ENCODE measurements at regions not wholly inside any gene's neighbourhood (a gene's known extent, or its start where the extent isn't known, plus 50 kb on each side); places are given as distances from the start of the nearest gene placed in this dataset.

DNA sequence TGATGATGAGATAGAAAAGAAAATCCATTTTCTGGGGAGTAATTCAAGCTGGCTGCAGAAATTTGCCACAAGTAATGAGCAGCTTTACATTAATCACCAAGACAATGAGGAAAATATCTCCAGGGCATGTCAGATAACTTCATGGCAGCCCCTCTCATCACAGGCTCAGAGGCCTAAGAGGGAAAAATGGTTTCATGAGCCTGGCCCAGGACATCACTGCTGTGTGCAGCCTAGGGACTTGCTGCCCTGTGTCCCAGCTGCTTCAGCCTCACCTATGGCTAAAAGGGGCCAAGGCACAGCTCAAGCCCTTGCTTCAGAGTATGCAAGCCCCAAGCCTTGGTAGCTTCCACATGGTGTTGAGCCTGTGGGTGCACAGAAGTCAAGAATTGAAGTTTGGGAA is 161.7 kb downstream of the OPA1 start:
- Histone ChIP-seq H3K4me3 (ENCODE audit: low read depth, low read length) (no peak overlapping the region), H3K9me3 (ENCODE audit: control insufficient read depth, insufficient read depth, low read depth, low read length) (no peaks in the 10 kb centered on the region), H3K4me1 (ENCODE audit: control insufficient read depth, insufficient read depth, low read length) (no peaks in the 10 kb centered on the region), H3K36me3 (ENCODE audit: control insufficient read depth in 2 of 2, insufficient read depth in 1 of 2, low read length in 2 of 2) (no peaks in the 10 kb centered on the region), H3K27ac (ENCODE audit: extremely low read depth, low read depth, low read length) (no peak overlapping the region)
- TF ChIP-seq HOXA7 (CRISPR knock-in tag; IDR thresholded peaks at IDR 0.05; ENCODE audit: borderline replicate concordance) (no peak), ZNF585B (tag by site-specific recombination; IDR thresholded peaks at IDR 0.05) (peak; percentile 71)
- CTCF ChIA-PET, result interaction anchor here (0.7 to 1.0 kb wide), 2 partner anchors 25 to 617 kb away, joined by 4 read pairs; no protein-coding TSS in a partner anchor
- POLR2A ChIA-PET, result no interaction called here

DNA sequence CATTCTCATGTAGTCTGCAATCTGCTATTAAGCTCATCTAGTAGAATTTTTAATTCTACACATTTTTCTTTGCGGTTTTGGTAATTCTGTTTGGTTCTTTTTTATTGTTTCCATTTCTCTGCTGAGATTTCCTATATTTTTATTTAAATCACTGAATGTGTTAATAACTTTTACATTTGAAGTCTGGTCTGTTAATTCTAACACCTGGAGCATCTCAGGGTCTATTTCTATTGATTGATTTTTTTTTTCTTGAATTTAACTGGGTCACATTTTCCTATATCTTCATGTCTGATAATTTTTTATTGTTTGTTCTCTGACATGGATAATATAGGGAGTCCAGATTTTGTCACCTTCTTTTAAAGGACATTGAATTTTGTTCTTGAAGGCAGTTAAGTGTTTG is 163.5 kb downstream of the OPA1 start:
- no peak overlapping the region for H3K4me3 ChIP-seq (ENCODE audit: low read depth, low read length)
- POLR2A ChIA-PET, result no interaction called here
- H3K4me1 ChIP-seq (ENCODE audit: control insufficient read depth, insufficient read depth, low read length), result no peaks in the 10 kb centered on the region
- no peak for TF ChIP-seq ZBTB48 (tag by site-specific recombination; IDR thresholded peaks at IDR 0.05)
- no peak for TF ChIP-seq KLF7 (tag by site-specific recombination; IDR thresholded peaks at IDR 0.05; ENCODE audit: borderline replicate concordance)
- TF ChIP-seq TRIM28 (IDR thresholded peaks at IDR 0.05; ENCODE audit: borderline replicate concordance, low read length), result peak; percentile 39; the same call in 1 of the 2 replicates
- TF ChIP-seq, protein P1, sequence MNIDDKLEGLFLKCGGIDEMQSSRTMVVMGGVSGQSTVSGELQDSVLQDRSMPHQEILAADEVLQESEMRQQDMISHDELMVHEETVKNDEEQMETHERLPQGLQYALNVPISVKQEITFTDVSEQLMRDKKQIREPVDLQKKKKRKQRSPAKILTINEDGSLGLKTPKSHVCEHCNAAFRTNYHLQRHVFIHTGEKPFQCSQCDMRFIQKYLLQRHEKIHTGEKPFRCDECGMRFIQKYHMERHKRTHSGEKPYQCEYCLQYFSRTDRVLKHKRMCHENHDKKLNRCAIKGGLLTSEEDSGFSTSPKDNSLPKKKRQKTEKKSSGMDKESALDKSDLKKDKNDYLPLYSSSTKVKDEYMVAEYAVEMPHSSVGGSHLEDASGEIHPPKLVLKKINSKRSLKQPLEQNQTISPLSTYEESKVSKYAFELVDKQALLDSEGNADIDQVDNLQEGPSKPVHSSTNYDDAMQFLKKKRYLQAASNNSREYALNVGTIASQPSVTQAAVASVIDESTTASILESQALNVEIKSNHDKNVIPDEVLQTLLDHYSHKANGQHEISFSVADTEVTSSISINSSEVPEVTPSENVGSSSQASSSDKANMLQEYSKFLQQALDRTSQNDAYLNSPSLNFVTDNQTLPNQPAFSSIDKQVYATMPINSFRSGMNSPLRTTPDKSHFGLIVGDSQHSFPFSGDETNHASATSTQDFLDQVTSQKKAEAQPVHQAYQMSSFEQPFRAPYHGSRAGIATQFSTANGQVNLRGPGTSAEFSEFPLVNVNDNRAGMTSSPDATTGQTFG (tag by site-specific recombination; IDR thresholded peaks at IDR 0.05; ENCODE audit: borderline replicate concordance), result no peak
- TF ChIP-seq ZNF239 (tag by site-specific recombination; IDR thresholded peaks at IDR 0.05), result no peak
- TF ChIP-seq SETDB1 (IDR thresholded peaks at IDR 0.05; ENCODE audit: insufficient read length, low read length), result peak; percentile 98
- H3K36me3 ChIP-seq (ENCODE audit: control insufficient read depth in 2 of 2, insufficient read depth in 1 of 2, low read length in 2 of 2), result no peaks in the 10 kb centered on the region
- CTCF ChIA-PET, result interaction anchor here (0.5 to 1.0 kb wide), 3 partner anchors 54 to 655 kb away, joined by 3 to 4 read pairs (median 3); no protein-coding TSS in a partner anchor
- H3K9me3 ChIP-seq (ENCODE audit: control insufficient read depth, insufficient read depth, low read depth, low read length), result no peaks in the 10 kb centered on the region
- H3K27ac ChIP-seq (ENCODE audit: extremely low read depth, low read depth, low read length), result no peak overlapping the region

DNA sequence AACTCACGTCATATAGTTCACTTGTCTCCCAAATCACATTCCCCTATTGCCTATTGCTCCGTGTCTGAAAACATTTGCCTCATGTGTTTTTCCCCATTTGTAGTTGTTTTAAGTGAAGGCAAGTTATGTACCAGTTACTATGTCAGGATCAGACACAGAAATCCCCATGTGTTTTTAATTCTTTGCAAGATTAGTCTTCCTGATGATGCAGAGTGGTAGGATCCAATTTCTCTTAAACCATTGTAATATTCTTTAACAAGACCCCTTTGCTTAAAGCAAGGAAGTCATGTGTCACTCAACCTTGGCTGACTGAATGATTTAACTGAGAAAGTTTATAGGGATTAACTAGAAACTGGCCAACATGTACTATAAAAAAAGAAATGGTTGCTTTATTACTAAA is 164.4 kb downstream of the OPA1 start:
- no peaks in the 10 kb centered on the region for H3K4me1 ChIP-seq (ENCODE audit: control insufficient read depth, insufficient read depth, low read length)
- ChIA-PET CTCF (interaction anchor here (0.5 to 1.0 kb wide), 4 partner anchors 23 to 587 kb away, joined by 3 to 4 read pairs (median 4); no protein-coding TSS in a partner anchor), POLR2A (no interaction called here)
- no peaks in the 10 kb centered on the region for H3K9me3 ChIP-seq (ENCODE audit: control insufficient read depth, insufficient read depth, low read depth, low read length)
- no peaks in the 10 kb centered on the region for H3K36me3 ChIP-seq (ENCODE audit: control insufficient read depth in 2 of 2, insufficient read depth in 1 of 2, low read length in 2 of 2)
- no peak overlapping the region for H3K4me3 ChIP-seq (ENCODE audit: low read depth, low read length)
- no peak overlapping the region for H3K27ac ChIP-seq (ENCODE audit: extremely low read depth, low read depth, low read length)
- TF ChIP-seq ZNF169 (tag by site-specific recombination; IDR thresholded peaks at IDR 0.05) (no peak), ZNF114 (tag by site-specific recombination; IDR thresholded peaks at IDR 0.05) (no peak), ZNF776 (tag by site-specific recombination; IDR thresholded peaks at IDR 0.05; ENCODE audit: borderline replicate concordance) (no peak), ZSCAN23 (tag by site-specific recombination; IDR thresholded peaks at IDR 0.05) (no peak)

DNA sequence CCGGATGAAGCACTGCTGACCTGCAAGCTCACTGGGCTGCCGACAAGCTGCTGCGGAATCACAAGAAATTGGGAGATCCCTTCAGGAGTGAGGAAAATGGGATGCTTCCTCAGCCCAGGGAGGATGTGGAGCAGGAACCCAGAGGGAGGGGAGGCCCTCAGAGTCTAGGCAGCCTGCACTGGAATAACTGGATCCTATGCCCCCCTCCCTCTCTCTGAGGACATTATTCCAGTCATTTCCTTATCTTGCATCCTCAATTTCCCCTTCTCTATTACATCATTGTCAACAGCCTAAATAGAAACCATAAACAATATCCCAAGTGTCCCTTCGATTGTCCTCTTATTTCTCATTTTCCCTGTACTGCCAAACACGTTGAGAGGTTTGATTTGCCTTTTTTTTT is 169.0 kb downstream of the OPA1 start:
- Histone ChIP-seq H3K4me3 (ENCODE audit: low read depth, low read length) (no peak overlapping the region), H3K36me3 (ENCODE audit: control insufficient read depth in 2 of 2, insufficient read depth in 1 of 2, low read length in 2 of 2) (no peaks in the 10 kb centered on the region), H3K27ac (ENCODE audit: extremely low read depth, low read depth, low read length) (no peak overlapping the region), H3K9me3 (ENCODE audit: control insufficient read depth, insufficient read depth, low read depth, low read length) (no peaks in the 10 kb centered on the region), H3K4me1 (ENCODE audit: control insufficient read depth, insufficient read depth, low read length) (no peaks in the 10 kb centered on the region)
- TF ChIP-seq ZNF561 (tag by site-specific recombination; IDR thresholded peaks at IDR 0.05; ENCODE audit: borderline replicate concordance), result no peak
- TF ChIP-seq ZNF248 (tag by site-specific recombination; IDR thresholded peaks at IDR 0.05), result no peak
- no peak for TF ChIP-seq ZNF266 (tag by site-specific recombination; IDR thresholded peaks at IDR 0.05; ENCODE audit: low read depth)
- TF ChIP-seq ZNF621 (tag by site-specific recombination; IDR thresholded peaks at IDR 0.05), result no peak
- ChIA-PET CTCF (no interaction called here), POLR2A (no interaction called here)

Data from HEK293 (cell line).